ENCODE measurements at regions not wholly inside any gene's neighbourhood (a gene's known extent, or its start where the extent isn't known, plus 50 kb on each side); places are given as distances from the start of the nearest gene placed in this dataset.

- TF ChIP-seq, protein P1, sequence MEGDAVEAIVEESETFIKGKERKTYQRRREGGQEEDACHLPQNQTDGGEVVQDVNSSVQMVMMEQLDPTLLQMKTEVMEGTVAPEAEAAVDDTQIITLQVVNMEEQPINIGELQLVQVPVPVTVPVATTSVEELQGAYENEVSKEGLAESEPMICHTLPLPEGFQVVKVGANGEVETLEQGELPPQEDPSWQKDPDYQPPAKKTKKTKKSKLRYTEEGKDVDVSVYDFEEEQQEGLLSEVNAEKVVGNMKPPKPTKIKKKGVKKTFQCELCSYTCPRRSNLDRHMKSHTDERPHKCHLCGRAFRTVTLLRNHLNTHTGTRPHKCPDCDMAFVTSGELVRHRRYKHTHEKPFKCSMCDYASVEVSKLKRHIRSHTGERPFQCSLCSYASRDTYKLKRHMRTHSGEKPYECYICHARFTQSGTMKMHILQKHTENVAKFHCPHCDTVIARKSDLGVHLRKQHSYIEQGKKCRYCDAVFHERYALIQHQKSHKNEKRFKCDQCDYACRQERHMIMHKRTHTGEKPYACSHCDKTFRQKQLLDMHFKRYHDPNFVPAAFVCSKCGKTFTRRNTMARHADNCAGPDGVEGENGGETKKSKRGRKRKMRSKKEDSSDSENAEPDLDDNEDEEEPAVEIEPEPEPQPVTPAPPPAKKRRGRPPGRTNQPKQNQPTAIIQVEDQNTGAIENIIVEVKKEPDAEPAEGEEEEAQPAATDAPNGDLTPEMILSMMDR (IDR thresholded peaks at IDR 0.05; ENCODE audit: unreplicated experiment) = no peak
- Mint-ChIP-seq H3K4me1 (ENCODE audit: unreplicated experiment) (peaks cover 29% of the 10 kb centered on the region), H3K27ac (ENCODE audit: unreplicated experiment) (peak overlapping the region; percentile 28), H3K36me3 (ENCODE audit: low read depth, unreplicated experiment) (no peaks in the 10 kb centered on the region), H3K27me3 (ENCODE audit: unreplicated experiment) (no peaks in the 10 kb centered on the region), H3K9me3 (ENCODE audit: unreplicated experiment) (no peaks in the 10 kb centered on the region), H3K4me3 (ENCODE audit: unreplicated experiment) (no peak overlapping the region)
- no peak for DNase-seq (ENCODE audit: low spot score)
These were observed 231.7 kb upstream of the MIR17HG start for GRCh38 chr13:91115776-91116175.

DNA sequence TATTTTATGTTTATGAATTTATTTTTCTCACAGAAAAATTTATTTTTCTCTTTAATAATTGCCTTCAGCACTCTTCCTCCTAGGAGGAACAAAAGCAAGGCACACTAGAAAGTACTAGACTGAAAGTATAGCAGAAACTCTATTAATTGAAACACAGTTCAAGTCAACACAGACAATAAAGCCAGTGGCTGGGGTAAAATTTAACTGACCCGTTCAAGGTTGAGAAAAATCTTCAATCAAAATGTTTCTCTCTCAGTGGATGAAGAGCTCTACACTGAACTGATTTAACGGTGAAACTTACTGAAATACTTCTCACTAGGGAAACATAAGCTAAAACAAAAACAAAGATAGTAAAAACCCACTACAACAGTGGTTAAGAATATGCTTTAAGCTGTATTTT, 230.1 kb upstream of the MIR17HG start:
- TF ChIP-seq, protein P1 (IDR thresholded peaks at IDR 0.05; ENCODE audit: unreplicated experiment) = no peak
- Mint-ChIP-seq H3K9me3 (ENCODE audit: unreplicated experiment) (no peaks in the 10 kb centered on the region), H3K4me3 (ENCODE audit: unreplicated experiment) (no peak overlapping the region), H3K36me3 (ENCODE audit: low read depth, unreplicated experiment) (no peaks in the 10 kb centered on the region), H3K4me1 (ENCODE audit: unreplicated experiment) (peaks cover 30% of the 10 kb centered on the region), H3K27ac (ENCODE audit: unreplicated experiment) (peak overlapping the region; percentile 76), H3K27me3 (ENCODE audit: unreplicated experiment) (no peaks in the 10 kb centered on the region)
- no peak for DNase-seq (ENCODE audit: low spot score)

DNA sequence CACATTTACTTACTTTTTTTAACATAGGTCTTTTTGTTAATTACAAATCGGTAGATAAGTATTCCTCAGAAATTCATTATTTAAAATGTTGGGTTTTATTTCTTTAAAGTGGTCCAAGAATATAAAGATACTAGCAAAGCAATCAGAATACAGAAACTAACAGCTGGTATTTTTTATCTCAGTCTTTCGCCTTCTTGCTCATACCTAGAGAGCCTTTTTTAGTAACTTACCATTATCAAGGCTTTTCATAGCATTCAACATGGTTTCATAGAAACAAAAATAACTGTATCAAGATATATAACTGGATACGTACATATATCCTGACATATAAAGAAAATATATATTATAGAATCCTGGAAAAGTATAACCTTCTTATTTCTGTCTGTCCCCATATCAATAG, 227.8 kb upstream of the MIR17HG start:
- Mint-ChIP-seq H3K4me3 (ENCODE audit: unreplicated experiment) (no peak overlapping the region), H3K36me3 (ENCODE audit: low read depth, unreplicated experiment) (no peaks in the 10 kb centered on the region), H3K4me1 (ENCODE audit: unreplicated experiment) (peaks cover 43% of the 10 kb centered on the region), H3K27me3 (ENCODE audit: unreplicated experiment) (no peaks in the 10 kb centered on the region), H3K27ac (ENCODE audit: unreplicated experiment) (no peak overlapping the region), H3K9me3 (ENCODE audit: unreplicated experiment) (no peaks in the 10 kb centered on the region)
- no peak for DNase-seq (ENCODE audit: low spot score)
- TF ChIP-seq, protein P1 (IDR thresholded peaks at IDR 0.05; ENCODE audit: unreplicated experiment) = no peak

DNA sequence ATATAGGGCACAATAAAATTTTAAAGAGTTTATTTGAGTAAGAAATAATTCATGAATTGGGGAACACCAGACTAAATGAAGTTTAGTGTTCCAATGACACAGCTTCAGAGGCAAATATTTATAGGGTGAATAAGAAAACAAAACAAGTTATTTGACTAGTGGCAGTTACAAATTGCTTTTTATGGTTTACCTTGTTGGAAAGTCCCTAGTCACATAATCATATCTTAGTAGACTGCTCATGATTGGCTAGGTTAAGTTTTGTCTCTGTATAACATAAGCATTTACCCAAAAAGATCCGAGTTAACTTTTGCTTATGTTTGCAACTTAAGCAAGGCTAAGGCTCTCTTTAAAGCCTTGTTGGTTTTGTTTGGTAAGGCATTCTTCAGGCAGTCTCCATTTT, 224.7 kb upstream of the MIR17HG start:
- Mint-ChIP-seq H3K27ac (ENCODE audit: unreplicated experiment) (peak overlapping the region; percentile 95), H3K9me3 (ENCODE audit: unreplicated experiment) (no peaks in the 10 kb centered on the region), H3K36me3 (ENCODE audit: low read depth, unreplicated experiment) (no peaks in the 10 kb centered on the region), H3K27me3 (ENCODE audit: unreplicated experiment) (no peaks in the 10 kb centered on the region), H3K4me3 (ENCODE audit: unreplicated experiment) (no peak overlapping the region), H3K4me1 (ENCODE audit: unreplicated experiment) (peaks cover 21% of the 10 kb centered on the region)
- DNase-seq (ENCODE audit: low spot score) = no peak
- TF ChIP-seq, protein P1 (IDR thresholded peaks at IDR 0.05; ENCODE audit: unreplicated experiment) = no peak

DNA sequence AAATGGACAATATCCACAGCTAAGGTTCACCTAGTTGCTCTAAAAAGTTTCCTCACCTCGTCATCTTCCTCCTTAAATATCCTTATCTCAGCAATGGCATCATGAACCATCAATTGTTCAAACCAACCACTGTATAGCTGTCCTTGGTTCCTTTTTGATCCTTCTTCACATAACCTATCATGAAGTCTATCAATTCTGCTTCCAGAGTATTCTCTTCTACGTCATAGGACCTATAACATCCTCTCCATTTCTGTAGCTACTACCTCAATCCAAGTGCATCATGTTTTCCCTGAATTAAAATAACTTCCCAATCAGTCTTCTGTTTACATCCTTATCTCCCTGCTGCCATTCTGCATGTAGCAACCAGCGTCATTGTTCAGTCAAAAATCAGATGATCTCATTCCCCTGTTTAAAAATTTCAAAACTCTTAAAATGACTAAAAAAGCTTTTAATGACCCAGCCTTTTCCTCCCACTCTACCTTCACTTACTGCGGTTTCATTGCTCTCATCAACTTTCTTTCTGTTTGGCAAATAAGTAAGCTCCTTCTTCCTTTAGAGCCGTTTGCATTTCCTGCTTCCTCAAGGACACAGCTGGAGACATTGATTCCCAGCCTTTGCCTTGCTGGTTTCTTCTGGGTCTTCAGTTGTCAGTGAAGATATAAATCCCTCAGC, 223.9 kb upstream of the MIR17HG start:
- H3K27ac Mint-ChIP-seq (ENCODE audit: unreplicated experiment) = peak overlapping the region; percentile 95
- H3K4me1 Mint-ChIP-seq (ENCODE audit: unreplicated experiment) = peaks cover 21% of the 10 kb centered on the region
- TF ChIP-seq, protein P1 (IDR thresholded peaks at IDR 0.05; ENCODE audit: unreplicated experiment) = no peak
- H3K36me3 Mint-ChIP-seq (ENCODE audit: low read depth, unreplicated experiment) = no peaks in the 10 kb centered on the region
- no peaks in the 10 kb centered on the region for H3K27me3 Mint-ChIP-seq (ENCODE audit: unreplicated experiment)
- H3K4me3 Mint-ChIP-seq (ENCODE audit: unreplicated experiment) = peak overlapping the region; percentile 12
- H3K9me3 Mint-ChIP-seq (ENCODE audit: unreplicated experiment) = no peaks in the 10 kb centered on the region
- peak; percentile 15 for DNase-seq (ENCODE audit: low spot score)
